ENCODE measurements at regions not wholly inside any gene's neighbourhood (a gene's known extent, or its start where the extent isn't known, plus 50 kb on each side); places are given as distances from the start of the nearest gene placed in this dataset.
"Not testable (repeated sequence)": the region's sequence is repeated elsewhere in the genome, so short reads cannot be mapped to it uniquely, and the experiment has no call there.

GRCh38 chr20:47434128-47434779 lies 67.4 kb upstream of the NCOA3 start:
- not testable (repeated sequence) for TF ChIP-seq CTCF, POLR2A (IDR thresholded peaks at IDR 0.05)
